ENCODE measurements at regions not wholly inside any gene's neighbourhood (a gene's known extent, or its start where the extent isn't known, plus 50 kb on each side); places are given as distances from the start of the nearest gene placed in this dataset.

GRCh38 chrX:13370713-13371112 lies 50.9 kb upstream of the ATXN3L start:
- no peak for TF ChIP-seq CTCF (IDR thresholded peaks at IDR 0.05)
- TF ChIP-seq EP300 (IDR thresholded peaks at IDR 0.05), result no peak
- TF ChIP-seq POLR2A (IDR thresholded peaks at IDR 0.05), result no peak
- no peak for TF ChIP-seq POLR2AphosphoS5 (IDR thresholded peaks at IDR 0.05)
